ENCODE measurements at regions not wholly inside any gene's neighbourhood (a gene's known extent, or its start where the extent isn't known, plus 50 kb on each side); places are given as distances from the start of the nearest gene placed in this dataset.

- peak; percentile 83 for TF ChIP-seq CTCF (IDR thresholded peaks at IDR 0.05)
- TF ChIP-seq ZFX (IDR thresholded peaks at IDR 0.05; ENCODE audit: borderline replicate concordance): no peak
Observed at GRCh38 chr4:127479031-127479622, 153.6 kb upstream of the INTU start.

Data from 22Rv1 (cell line).